Bronchial epithelial cell (primary cell): ENCODE measurements at regions not wholly inside any gene's neighbourhood (a gene's known extent, or its start where the extent isn't known, plus 50 kb on each side); places are given as distances from the start of the nearest gene placed in this dataset.

Experiments
- DNase-seq: peaks from one replicate; pipeline ENCODE4 v3.0.0-alpha.2; 2010; ENCODE audit warnings: low read depth
- FAIRE-seq: peaks from 2 replicates; lab custom pipeline; 2011; peaks lifted over from hg19 to GRCh38; lab: Jason Lieb, UNC
- H3K27me3 ChIP-seq: 2 replicates; pipeline ENCODE4 v1.5.1; 2011; ENCODE audit warnings: low read length; ENCODE audit not compliant: control insufficient read depth, insufficient read depth
- H3K36me3 ChIP-seq: 2 replicates; pipeline ENCODE4 v1.5.1; 2011; ENCODE audit warnings: low read length; ENCODE audit not compliant: control insufficient read depth, insufficient read depth
- H3K4me3 ChIP-seq: 2 replicates; pipeline ENCODE4 v1.5.1; 2011; ENCODE audit warnings: mild to moderate bottlenecking, low read depth, low read length, control low read depth
- CTCF ChIP-seq: IDR thresholded peaks from 2 replicates; pipeline ENCODE4 v1.5.1; 2011; ENCODE audit warnings: mild to moderate bottlenecking, moderate library complexity, low read length, control low read depth, inconsistent platforms; ENCODE audit not compliant: insufficient read depth, severe bottlenecking

GRCh38 chr1:112257043-112257835, 138.8 kb upstream of the CTTNBP2NL start:
- Histone ChIP-seq H3K4me3 (no peak overlapping the region), H3K36me3 (no peaks in the 10 kb centered on the region), H3K27me3 (no peaks in the 10 kb centered on the region)
- no peak for DNase-seq
- FAIRE-seq = no peak
- no peak for TF ChIP-seq CTCF

- no peaks in the 10 kb centered on the region for H3K27me3 ChIP-seq
- H3K36me3 ChIP-seq = no peaks in the 10 kb centered on the region
- no peak for DNase-seq
- TF ChIP-seq CTCF = no peak
- no peak overlapping the region for H3K4me3 ChIP-seq
- no peak for FAIRE-seq
Observed at GRCh38 chr1:112260699-112261098, 135.3 kb upstream of the CTTNBP2NL start.

- DNase-seq = no peak
- no peak overlapping the region for H3K4me3 ChIP-seq
- FAIRE-seq = peak; percentile 93
- H3K36me3 ChIP-seq = no peaks in the 10 kb centered on the region
- peaks cover 3% of the 10 kb centered on the region for H3K27me3 ChIP-seq
- no peak for TF ChIP-seq CTCF
Observed at GRCh38 chr1:112262316-112262715, 133.7 kb upstream of the CTTNBP2NL start.

GRCh38 chr1:112263042-112263441, 133.0 kb upstream of the CTTNBP2NL start:
- peaks cover 3% of the 10 kb centered on the region for H3K27me3 ChIP-seq
- no peaks in the 10 kb centered on the region for H3K36me3 ChIP-seq
- FAIRE-seq (no peak), DNase-seq (no peak)
- TF ChIP-seq CTCF = no peak
- H3K4me3 ChIP-seq = no peak overlapping the region

GRCh38 chr1:112263453-112263852, 132.6 kb upstream of the CTTNBP2NL start:
- no peak overlapping the region for H3K4me3 ChIP-seq
- no peak for FAIRE-seq
- peaks cover 3% of the 10 kb centered on the region for H3K27me3 ChIP-seq
- TF ChIP-seq CTCF = no peak
- H3K36me3 ChIP-seq = no peaks in the 10 kb centered on the region
- peak; percentile 48 for DNase-seq

GRCh38 chr1:112264010-112264409, 132.0 kb upstream of the CTTNBP2NL start:
- DNase-seq = no peak
- no peak for FAIRE-seq
- Histone ChIP-seq H3K36me3 (no peaks in the 10 kb centered on the region), H3K27me3 (peaks cover 3% of the 10 kb centered on the region), H3K4me3 (no peak overlapping the region)
- TF ChIP-seq CTCF = no peak
